Stimulated activated naive B cell treated with anti-CD40 and anti-IgM and Interleukin-4, amounts not matched to agents 10 μg/mL and 1 μg/mL and 100 μg/mL, for 72 hours (primary cell): ENCODE measurements at regions not wholly inside any gene's neighbourhood (a gene's known extent, or its start where the extent isn't known, plus 50 kb on each side); places are given as distances from the start of the nearest gene placed in this dataset.
A peak's percentile ranks its signal among the peaks of the same experiment; 100 is the strongest.

ENCODE experiments used
- ATAC-seq, 2 donors: fragments of 150-1000 bp; cut with Tn5 transposase; replicated peaks; 2 replicates each; pipeline ENCODE4 v1.10.0; 2021; ENCODE audit warnings: moderate library complexity in 1 of 2
- DNase-seq: peaks from one replicate; pipeline ENCODE4 v3.0.0; 2021
- H3K27ac Mint-ChIP-seq: one replicate; pipeline ENCODE4 v1.8.0; 2022; ENCODE audit warnings: mild to moderate bottlenecking, mixed read lengths
- H3K27me3 Mint-ChIP-seq, 2 donors: one replicate each; pipeline ENCODE4 v1.8.0; 2022; ENCODE audit warnings: mixed read lengths in 2 of 2
- H3K36me3 Mint-ChIP-seq, 2 donors: one replicate each; pipeline ENCODE4 v1.8.0; 2022; ENCODE audit warnings: mixed read lengths in 2 of 2, mild to moderate bottlenecking in 1 of 2
- H3K4me1 Mint-ChIP-seq, 2 donors: one replicate each; pipeline ENCODE4 v1.8.0; 2022; ENCODE audit warnings: mixed read lengths in 2 of 2, mild to moderate bottlenecking in 1 of 2
- H3K4me3 Mint-ChIP-seq, 2 donors: one replicate each; pipeline ENCODE4 v1.8.0; 2022; ENCODE audit warnings: mild to moderate bottlenecking in 2 of 2, mixed read lengths in 2 of 2, moderate library complexity in 1 of 2
- H3K9me3 Mint-ChIP-seq, 2 donors: one replicate each; pipeline ENCODE4 v1.8.0; 2022; ENCODE audit warnings: mixed read lengths in 2 of 2, mild to moderate bottlenecking in 1 of 2

DNA sequence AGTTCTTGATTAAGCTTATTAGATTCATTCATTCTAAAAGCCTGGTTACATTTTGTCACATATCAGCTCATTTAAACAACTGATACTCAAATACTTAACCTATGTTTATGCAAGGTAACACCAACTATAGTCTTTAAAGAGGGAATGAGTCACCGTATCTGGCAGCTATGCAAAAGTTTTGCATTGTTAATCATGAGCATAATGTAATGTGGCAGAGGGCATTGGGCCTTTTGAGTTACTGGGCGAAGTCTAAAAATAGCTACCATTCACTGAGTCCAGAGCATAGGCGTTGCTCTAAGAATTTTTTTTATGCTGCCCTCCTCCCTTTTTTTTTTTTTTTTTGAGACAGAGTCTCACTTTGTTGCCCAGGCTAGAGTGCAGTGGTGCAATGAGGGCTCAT, 277.7 kb upstream of the ZNF717 start:
- ATAC-seq: no peak
- no peaks in the 10 kb centered on the region for H3K9me3 Mint-ChIP-seq
- no peak for DNase-seq
- H3K4me1 Mint-ChIP-seq: no peaks in the 10 kb centered on the region
- H3K36me3 Mint-ChIP-seq: no peaks in the 10 kb centered on the region
- H3K27ac Mint-ChIP-seq: no peak overlapping the region
- H3K27me3 Mint-ChIP-seq: no peaks in the 10 kb centered on the region
- H3K4me3 Mint-ChIP-seq: no peak overlapping the region

DNA sequence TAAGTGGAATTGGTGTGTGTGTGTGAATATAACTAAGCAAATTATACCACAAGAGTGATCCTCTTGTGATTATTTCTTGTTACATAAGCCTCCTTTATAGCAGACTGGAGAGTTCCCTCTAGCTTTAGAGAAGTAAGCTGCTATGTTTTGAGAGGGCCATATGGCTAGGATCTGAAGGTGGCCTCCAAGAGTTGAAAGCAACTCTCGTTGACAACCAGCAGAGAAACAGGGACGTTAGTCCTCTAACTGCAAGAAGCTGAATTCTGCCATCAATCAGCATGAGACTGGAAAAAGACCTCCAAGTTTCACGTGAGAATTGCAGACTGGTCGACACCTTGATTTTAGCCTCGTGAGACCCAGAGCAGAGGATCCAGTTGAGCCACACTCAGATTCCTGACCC, 278.5 kb upstream of the ZNF717 start:
- H3K27me3 Mint-ChIP-seq: no peaks in the 10 kb centered on the region
- H3K36me3 Mint-ChIP-seq: no peaks in the 10 kb centered on the region
- DNase-seq: no peak
- H3K27ac Mint-ChIP-seq: no peak overlapping the region
- H3K9me3 Mint-ChIP-seq: no peaks in the 10 kb centered on the region
- no peak for ATAC-seq
- H3K4me3 Mint-ChIP-seq: no peak overlapping the region
- H3K4me1 Mint-ChIP-seq: no peaks in the 10 kb centered on the region

DNA sequence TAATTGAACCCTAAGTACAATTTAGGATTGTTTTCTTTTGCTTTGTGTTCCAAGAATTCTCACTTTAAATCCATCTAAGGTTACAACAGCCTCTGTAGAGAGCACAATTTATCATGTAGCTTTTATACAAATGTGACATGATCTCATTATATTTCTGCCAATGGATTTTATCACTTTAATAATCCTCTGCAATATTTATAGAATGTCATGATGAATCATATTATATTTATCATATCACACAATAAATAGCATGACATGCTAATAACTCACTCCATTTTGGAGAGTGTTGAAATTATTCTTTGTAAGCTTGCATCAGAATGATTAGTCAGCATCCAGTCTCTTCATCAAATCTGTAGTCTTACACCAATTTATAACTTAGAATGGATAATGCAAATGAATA, 280.6 kb upstream of the ZNF717 start:
- H3K9me3 Mint-ChIP-seq: peaks cover 3 to 4% of the 10 kb centered on the region in 2 donors
- no peak for DNase-seq
- ATAC-seq: no peak
- H3K36me3 Mint-ChIP-seq: no peaks in the 10 kb centered on the region
- H3K27me3 Mint-ChIP-seq: no peaks in the 10 kb centered on the region
- H3K4me3 Mint-ChIP-seq: no peak overlapping the region
- H3K27ac Mint-ChIP-seq: no peak overlapping the region
- no peaks in the 10 kb centered on the region for H3K4me1 Mint-ChIP-seq

DNA sequence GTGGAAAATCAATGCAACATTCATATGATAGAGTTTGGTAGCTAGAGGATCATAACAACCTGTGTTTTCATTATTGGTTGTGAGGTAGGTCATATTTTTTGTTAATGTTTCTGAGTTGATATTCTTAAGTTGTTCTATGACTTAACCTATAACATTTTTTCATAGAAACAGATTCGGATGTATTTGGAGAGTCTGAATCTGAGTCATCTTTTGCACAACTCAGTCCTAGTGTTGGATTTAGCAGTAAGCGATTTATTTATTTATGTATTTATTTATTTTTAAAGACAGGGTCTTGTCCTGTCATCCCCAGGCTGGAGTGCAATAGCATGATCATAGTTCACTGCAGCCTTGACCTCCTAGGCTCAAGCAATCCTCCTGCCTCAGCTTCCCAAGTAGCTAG, 292.8 kb upstream of the ZNF717 start:
- H3K36me3 Mint-ChIP-seq: no peaks in the 10 kb centered on the region
- H3K9me3 Mint-ChIP-seq: no peaks in the 10 kb centered on the region
- no peak overlapping the region for H3K27ac Mint-ChIP-seq
- H3K27me3 Mint-ChIP-seq: no peaks in the 10 kb centered on the region
- H3K4me3 Mint-ChIP-seq: no peak overlapping the region
- DNase-seq: no peak
- H3K4me1 Mint-ChIP-seq: no peaks in the 10 kb centered on the region
- ATAC-seq: no peak

DNA sequence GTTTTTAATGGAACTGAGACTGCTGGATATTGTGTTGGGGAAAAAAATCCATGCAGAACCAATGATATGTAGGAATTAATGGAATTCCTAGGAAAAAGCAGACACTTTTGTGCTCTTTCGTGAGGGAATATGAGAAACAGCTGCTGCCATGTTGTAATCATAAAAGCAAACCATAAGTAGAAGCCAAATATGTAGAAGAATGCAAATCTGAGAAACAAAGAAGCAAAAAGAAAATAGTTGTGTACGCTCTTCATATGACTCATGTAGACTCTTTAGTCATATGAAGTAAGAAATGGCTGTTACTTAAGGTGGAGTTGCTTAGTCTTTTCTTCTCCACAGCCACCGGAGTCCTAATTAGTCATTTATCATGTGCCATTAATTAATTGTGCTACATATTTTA, 298.6 kb upstream of the ZNF717 start:
- Mint-ChIP-seq H3K9me3 (peaks cover 4% of the 10 kb centered on the region in 2 donors), H3K4me3 (no peak overlapping the region), H3K36me3 (no peaks in the 10 kb centered on the region), H3K27ac (no peak overlapping the region), H3K27me3 (no peaks in the 10 kb centered on the region), H3K4me1 (no peaks in the 10 kb centered on the region)
- no peak for ATAC-seq
- DNase-seq: no peak

DNA sequence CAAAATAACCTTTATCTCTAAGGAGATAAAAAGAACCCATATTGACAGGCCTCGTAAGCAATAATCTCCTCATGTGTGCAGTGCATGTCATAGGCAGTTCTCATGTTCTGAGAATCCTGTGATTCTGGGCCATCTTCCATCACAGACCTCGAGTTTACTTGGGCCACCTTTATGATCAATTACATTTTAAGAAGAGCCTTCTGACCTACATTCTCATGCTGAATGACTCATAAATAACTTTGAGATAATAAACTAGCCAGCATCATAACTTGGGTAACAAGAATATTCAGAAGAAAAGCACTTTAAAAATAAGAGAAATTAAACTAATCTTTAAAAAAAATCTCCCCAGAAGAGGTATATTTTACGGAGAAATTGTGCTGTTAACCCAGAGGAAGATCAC, 310.7 kb upstream of the ZNF717 start:
- no peaks in the 10 kb centered on the region for H3K4me1 Mint-ChIP-seq
- no peaks in the 10 kb centered on the region for H3K27me3 Mint-ChIP-seq
- peaks cover 0 to 5% of the 10 kb centered on the region in 2 donors for H3K9me3 Mint-ChIP-seq
- DNase-seq (no peak), ATAC-seq (no peak)
- H3K27ac Mint-ChIP-seq: no peak overlapping the region
- H3K4me3 Mint-ChIP-seq: no peak overlapping the region
- no peaks in the 10 kb centered on the region for H3K36me3 Mint-ChIP-seq

DNA sequence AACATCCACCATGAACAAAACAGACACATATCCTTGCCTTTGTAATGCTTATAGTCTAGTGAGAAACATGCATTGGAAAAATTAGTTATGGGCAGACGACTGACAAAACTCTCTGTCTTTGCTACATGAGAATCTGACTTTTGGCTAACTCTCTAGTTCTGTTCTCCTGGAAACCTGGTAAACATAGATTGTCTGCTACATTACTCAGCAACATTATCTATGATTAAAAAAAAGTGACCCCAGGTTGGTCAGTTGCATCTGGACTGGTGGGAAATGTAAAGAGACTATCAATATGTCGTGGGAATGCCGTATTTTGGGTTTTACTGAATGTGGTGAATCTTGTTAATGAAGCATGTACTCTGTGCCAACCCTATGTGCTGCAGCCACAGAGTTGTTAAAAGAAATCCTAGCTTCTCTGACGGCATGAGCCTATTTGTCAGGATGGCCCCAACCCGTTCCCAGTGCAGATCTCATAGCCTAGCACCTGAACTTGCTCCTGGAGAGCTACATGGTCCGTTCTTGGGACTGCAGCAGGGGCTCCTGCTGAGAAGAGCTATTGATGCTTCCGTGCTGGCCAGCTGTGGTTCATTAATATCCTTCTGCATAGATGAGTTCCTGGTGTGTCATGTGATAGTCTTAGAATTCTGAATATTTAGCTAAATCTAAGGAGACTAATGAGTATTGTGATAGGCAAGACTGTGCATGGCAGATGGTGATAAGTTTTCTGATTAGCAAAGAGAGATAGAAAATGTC, 311.7 kb upstream of the ZNF717 start:
- ATAC-seq (no peak), DNase-seq (no peak)
- no peaks in the 10 kb centered on the region for H3K27me3 Mint-ChIP-seq
- no peak overlapping the region for H3K27ac Mint-ChIP-seq
- no peak overlapping the region for H3K4me3 Mint-ChIP-seq
- no peaks in the 10 kb centered on the region for H3K4me1 Mint-ChIP-seq
- H3K9me3 Mint-ChIP-seq: peaks cover 0 to 5% of the 10 kb centered on the region in 2 donors
- H3K36me3 Mint-ChIP-seq: no peaks in the 10 kb centered on the region

DNA sequence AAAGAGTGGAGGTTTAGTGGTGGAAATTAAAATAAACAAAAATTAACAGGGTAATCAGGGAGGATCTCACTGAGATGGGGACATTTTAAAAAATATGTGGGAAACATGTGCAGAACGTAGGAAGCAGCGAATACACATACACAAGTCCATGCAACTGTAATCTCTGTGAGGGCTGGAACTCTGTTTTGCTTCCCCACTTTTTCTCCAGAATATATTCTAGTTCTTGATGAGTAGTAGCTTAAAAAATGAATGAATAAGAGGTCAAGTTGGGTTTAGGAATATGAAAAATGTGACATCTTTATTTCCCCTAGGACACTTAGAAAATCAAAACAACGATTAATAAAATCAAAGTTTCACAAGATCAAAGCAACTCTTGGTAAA, 312.2 kb upstream of the ZNF717 start:
- Mint-ChIP-seq H3K4me1 (no peaks in the 10 kb centered on the region), H3K36me3 (no peaks in the 10 kb centered on the region), H3K9me3 (peaks cover 0 to 2% of the 10 kb centered on the region in 2 donors), H3K4me3 (no peak overlapping the region), H3K27me3 (no peaks in the 10 kb centered on the region), H3K27ac (no peak overlapping the region)
- ATAC-seq: no peak
- DNase-seq: no peak

DNA sequence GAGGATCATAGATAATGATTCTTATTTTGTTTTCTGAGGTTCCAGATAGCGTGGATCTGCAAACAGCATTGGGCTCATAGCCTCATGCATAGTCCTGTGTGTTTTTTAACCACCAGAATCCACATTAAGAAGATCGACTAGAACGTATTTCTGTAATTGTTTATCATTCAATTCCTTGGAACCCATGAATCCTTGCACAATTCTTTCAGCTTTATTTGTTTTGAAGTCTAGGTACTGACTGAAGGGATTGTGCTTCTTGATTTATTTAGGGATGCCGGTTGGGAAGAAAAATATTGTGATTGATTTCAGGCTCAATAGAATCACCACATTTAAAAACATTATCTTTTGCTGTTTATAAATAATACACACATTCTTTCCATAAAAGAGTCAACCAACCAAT, 314.6 kb upstream of the ZNF717 start:
- no peaks in the 10 kb centered on the region for H3K27me3 Mint-ChIP-seq
- DNase-seq: no peak
- H3K27ac Mint-ChIP-seq: no peak overlapping the region
- H3K9me3 Mint-ChIP-seq: peaks cover 0 to 2% of the 10 kb centered on the region in 2 donors
- no peaks in the 10 kb centered on the region for H3K36me3 Mint-ChIP-seq
- ATAC-seq: no peak
- H3K4me3 Mint-ChIP-seq: no peak overlapping the region
- no peaks in the 10 kb centered on the region for H3K4me1 Mint-ChIP-seq

DNA sequence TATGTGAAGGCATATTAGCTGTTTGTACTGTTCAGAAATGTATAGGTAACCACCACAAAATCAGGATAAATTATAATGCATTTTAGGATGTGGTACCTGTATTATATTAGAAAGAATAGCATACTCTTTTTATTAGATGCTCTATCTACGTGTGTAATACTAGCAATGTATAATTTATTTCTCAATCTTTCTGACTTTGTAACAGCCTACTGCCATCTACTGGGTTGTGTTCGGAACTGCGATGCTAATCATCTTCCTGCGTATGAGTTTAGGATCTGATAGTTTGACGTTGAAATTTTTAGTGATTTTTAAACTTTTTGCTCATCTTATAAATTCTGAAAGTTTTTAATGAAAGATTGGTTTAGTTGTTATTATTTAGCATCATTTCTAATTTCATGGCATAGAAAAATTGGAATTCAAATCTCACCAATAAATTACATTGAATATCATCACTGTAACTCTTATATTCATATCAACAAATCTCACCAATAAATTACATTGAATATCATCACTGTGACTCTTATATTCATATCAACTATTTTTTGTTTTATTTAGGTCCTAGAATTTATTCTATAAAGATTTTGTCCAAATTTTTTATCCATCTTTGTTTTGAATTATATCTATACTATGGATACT, 322.7 kb upstream of the ZNF717 start:
- Mint-ChIP-seq H3K27ac (no peak overlapping the region), H3K4me1 (no peaks in the 10 kb centered on the region), H3K9me3 (no peaks in the 10 kb centered on the region), H3K4me3 (no peak overlapping the region), H3K36me3 (no peaks in the 10 kb centered on the region), H3K27me3 (no peaks in the 10 kb centered on the region)
- DNase-seq (no peak), ATAC-seq (peak; percentile 45)

DNA sequence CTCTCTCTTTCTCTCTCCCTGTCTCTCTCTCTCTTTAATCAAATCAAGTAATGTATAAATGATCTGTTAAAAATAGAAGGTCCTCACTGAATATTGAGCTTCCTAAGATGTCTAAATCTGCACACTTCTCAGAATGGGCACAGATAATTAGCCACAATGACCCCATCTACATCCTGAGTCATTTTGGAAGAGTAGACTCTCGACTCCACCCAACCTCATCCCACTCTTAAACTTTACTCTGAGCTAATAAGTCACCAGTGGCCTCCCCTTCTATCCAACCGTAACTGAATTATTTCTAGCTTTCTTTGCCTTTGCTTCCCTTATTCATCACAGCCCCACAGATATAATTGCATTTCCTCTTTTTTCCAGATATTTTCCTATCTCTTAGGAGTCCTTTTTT, 326.5 kb upstream of the ZNF717 start:
- no peak for DNase-seq
- no peak for ATAC-seq
- Mint-ChIP-seq H3K27me3 (no peaks in the 10 kb centered on the region), H3K9me3 (peaks cover 0 to 3% of the 10 kb centered on the region in 2 donors), H3K4me3 (no peak overlapping the region), H3K4me1 (no peaks in the 10 kb centered on the region), H3K36me3 (no peaks in the 10 kb centered on the region), H3K27ac (no peak overlapping the region)

DNA sequence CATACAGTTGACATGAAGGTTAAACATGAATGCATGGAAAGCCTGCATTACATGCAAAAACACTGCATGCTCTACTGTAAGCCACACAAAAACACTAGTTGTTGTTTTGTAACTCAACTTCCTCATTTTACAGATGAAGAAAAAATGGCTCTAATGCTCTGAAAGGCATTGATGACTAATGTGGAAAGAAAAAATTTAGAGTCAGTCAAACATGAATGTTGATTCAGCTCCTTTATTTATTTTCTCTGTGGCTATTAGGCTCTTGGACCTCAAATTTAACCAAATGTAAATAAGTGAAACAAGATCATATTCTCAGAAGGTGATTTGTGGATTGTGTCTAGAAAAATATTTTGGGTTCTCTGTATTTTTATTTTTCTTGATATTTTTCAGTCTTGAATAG, 336.7 kb upstream of the ZNF717 start:
- Mint-ChIP-seq H3K4me1 (no peaks in the 10 kb centered on the region), H3K4me3 (no peak overlapping the region), H3K9me3 (no peaks in the 10 kb centered on the region), H3K27ac (no peak overlapping the region), H3K36me3 (no peaks in the 10 kb centered on the region), H3K27me3 (no peaks in the 10 kb centered on the region)
- DNase-seq: no peak
- ATAC-seq: no peak

DNA sequence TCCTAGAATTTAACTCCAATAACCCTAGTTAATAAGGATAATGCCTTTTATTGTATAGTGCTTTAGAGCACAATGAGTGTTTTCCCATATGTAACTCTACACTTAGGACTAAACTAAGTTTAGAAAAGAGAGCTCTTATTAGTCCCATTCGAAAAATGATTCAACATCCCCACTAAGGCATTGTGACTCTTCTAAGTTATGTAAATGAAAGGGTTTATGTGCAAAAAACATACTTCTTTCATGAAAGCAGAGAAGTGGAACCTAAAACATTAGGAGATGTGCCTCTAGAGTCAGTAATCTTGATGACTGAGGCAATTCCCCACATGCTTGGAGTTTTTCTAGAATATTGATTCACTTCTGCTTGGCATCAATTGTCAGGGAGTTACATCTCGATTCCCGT, 344.1 kb upstream of the ZNF717 start:
- no peak for DNase-seq
- Mint-ChIP-seq H3K9me3 (no peaks in the 10 kb centered on the region), H3K27ac (no peak overlapping the region), H3K36me3 (no peaks in the 10 kb centered on the region), H3K4me1 (no peaks in the 10 kb centered on the region), H3K27me3 (no peaks in the 10 kb centered on the region), H3K4me3 (no peak overlapping the region)
- no peak for ATAC-seq

DNA sequence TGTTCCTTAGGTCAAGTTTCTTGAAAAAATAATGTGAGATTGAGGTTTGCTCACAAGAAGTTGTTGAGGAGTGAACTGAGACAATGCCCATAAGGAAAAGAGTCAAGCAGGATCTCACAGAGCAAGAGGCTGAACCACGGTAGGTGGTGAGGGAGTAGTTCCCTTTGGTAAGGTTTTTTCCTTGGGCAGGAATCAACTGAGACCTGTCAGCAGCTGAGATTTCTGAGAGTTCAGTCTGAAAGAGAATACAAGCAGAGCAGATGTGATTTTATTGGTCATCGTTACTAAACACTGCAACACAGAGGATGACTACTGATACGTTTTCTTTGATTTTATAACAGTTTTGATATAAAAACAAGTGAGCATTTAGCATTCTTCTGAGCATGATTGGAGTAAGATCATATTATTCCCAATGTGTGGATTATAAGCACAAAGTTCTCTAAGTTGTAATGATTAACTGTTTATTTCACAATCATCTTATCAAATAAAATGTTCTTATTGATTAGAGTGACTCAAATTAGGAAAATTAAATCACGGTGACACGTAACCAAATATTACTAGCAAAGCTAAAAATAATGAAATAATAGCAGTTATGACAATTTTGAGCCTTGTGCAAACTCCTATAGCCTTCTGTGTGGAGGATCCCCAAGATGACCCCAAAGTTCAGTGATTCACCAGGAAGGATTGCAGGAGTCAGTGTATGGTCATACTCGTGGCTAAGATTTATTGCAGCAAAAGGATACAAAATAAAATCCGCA, 346.2 kb upstream of the ZNF717 start:
- no peak for DNase-seq
- ATAC-seq: no peak
- no peaks in the 10 kb centered on the region for H3K9me3 Mint-ChIP-seq

DNA sequence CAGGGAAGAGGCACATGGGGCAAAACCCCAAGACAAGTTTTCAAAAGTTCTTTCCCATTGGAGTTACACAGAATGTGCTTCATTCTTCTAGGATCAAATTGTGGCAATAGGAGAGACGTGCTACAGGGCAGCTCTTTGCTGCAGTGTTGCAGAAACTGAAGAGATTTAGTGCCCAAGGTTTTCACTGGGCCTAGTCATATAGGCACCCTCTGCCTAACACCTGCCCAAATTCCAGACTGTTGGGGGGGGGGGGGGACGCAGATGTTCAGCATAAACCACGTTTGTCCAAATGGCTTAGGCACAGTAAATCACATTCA, 346.8 kb upstream of the ZNF717 start:
- H3K4me1 Mint-ChIP-seq: no peaks in the 10 kb centered on the region
- H3K36me3 Mint-ChIP-seq: no peaks in the 10 kb centered on the region

More for the DNA sequence above, 346.2 kb upstream of the ZNF717 start:
- no peaks in the 10 kb centered on the region for H3K36me3 Mint-ChIP-seq
- H3K4me1 Mint-ChIP-seq: no peaks in the 10 kb centered on the region
- no peak overlapping the region for H3K27ac Mint-ChIP-seq
- H3K27me3 Mint-ChIP-seq: no peaks in the 10 kb centered on the region
- no peak overlapping the region for H3K4me3 Mint-ChIP-seq

More for the DNA sequence above, 346.8 kb upstream of the ZNF717 start:
- H3K4me3 Mint-ChIP-seq: no peak overlapping the region
- ATAC-seq (no peak), DNase-seq (no peak)
- no peaks in the 10 kb centered on the region for H3K27me3 Mint-ChIP-seq
- H3K27ac Mint-ChIP-seq: no peak overlapping the region
- H3K9me3 Mint-ChIP-seq: no peaks in the 10 kb centered on the region
